ENCODE measurements at regions not wholly inside any gene's neighbourhood (a gene's known extent, or its start where the extent isn't known, plus 50 kb on each side); places are given as distances from the start of the nearest gene placed in this dataset.

GRCh38 chr3:72021531-72021930 lies 236.6 kb upstream of the PROK2 start:
- no peak for DNase-seq (ENCODE audit: low read depth in 1 of 2, low spot score in 1 of 2)

GRCh38 chr3:72018343-72018984 lies 233.5 kb upstream of the PROK2 start:
- no peak for DNase-seq (ENCODE audit: low read depth in 1 of 2, low spot score in 1 of 2)

DNA sequence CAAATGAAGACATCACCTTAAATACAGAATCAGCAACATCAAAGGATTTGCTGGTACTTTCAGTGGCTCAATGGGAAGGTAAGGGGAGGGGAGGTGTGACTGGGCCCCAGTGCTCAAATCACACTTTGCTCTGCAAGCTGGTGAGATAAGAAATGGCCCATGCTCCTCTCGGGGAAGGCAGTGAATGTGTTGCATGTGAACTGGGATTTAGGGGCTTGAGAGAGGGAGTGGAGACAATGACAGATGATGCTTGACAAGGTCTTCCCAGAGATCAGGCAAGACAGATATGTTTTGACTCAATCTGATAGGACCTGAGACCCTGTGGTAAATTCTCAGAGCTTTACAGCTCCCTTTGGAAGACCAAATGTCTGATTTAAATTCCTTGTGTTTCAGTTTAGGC lies 233.0 kb upstream of the PROK2 start:
- DNase-seq (ENCODE audit: low read depth in 1 of 2, low spot score in 1 of 2): no peak

DNA sequence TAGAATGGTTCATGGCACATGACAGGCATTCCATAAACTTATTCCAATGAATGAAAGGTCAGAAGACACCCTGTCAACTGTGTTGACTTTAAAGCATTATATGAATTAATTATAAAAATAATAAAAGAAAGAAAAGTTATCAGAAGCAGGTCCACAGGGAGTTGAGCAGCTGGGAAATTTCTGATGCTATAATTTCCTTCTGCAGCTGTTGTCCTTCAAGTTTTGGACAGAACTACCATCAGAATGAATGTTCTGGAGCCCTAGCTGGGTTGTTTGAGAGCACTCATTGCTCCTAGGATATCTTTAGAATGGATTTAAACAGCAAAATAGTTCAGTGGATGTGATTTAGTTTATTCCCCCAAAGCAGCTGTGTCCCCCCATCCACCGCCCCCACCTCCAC lies 232.4 kb upstream of the PROK2 start:
- no peak for DNase-seq (ENCODE audit: low read depth in 1 of 2, low spot score in 1 of 2)

GRCh38 chr3:72015463-72015862 lies 230.5 kb upstream of the PROK2 start:
- no peak for DNase-seq (ENCODE audit: low read depth in 1 of 2, low spot score in 1 of 2)

DNA sequence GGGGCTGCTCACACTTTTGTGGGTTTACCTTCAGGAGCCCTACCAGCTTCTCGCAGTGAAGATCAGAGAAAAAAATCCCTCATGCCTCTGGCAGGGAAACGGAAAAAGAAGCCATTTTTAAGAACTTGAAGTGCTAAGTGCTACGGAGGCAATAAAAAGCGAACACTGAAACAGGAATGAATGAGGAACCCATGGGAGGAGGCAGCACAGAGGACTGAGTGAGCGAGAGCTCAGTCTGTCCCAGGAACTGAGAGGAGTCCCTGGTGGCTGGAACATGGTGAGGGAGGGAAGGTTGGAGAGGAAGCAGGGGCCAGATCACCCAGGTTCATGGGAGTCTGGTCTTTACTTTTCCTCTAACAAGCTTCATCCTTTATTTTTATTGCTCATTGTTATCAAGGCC lies 228.1 kb upstream of the PROK2 start:
- no peak for DNase-seq (ENCODE audit: low read depth in 1 of 2, low spot score in 1 of 2)

GRCh38 chr3:72012363-72012762 lies 227.4 kb upstream of the PROK2 start:
- no peak for DNase-seq (ENCODE audit: low read depth in 1 of 2, low spot score in 1 of 2)

DNA sequence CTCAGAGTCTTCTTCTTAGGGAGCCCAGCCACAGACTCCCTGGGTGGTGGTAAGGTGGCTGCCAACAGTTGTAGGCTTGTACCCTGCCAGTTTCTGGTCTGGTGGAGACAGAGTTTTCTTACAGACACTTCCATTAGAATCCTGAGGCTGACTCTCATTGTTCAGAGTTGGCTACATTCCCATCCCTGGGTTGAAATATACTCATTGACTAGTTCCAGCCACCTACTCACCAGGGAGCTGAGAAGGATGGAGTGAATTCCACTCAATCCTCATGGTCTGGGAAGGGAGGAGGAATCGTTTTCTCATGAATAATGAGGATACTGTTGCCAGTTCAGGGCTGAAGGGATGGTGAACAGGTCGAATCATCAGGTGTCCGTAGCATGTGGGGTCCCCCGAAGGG lies 226.5 kb upstream of the PROK2 start:
- no peak for DNase-seq (ENCODE audit: low read depth in 1 of 2, low spot score in 1 of 2)

GRCh38 chr3:72009851-72010443 lies 225.0 kb upstream of the PROK2 start:
- no peak for DNase-seq (ENCODE audit: low read depth in 1 of 2, low spot score in 1 of 2)

DNA sequence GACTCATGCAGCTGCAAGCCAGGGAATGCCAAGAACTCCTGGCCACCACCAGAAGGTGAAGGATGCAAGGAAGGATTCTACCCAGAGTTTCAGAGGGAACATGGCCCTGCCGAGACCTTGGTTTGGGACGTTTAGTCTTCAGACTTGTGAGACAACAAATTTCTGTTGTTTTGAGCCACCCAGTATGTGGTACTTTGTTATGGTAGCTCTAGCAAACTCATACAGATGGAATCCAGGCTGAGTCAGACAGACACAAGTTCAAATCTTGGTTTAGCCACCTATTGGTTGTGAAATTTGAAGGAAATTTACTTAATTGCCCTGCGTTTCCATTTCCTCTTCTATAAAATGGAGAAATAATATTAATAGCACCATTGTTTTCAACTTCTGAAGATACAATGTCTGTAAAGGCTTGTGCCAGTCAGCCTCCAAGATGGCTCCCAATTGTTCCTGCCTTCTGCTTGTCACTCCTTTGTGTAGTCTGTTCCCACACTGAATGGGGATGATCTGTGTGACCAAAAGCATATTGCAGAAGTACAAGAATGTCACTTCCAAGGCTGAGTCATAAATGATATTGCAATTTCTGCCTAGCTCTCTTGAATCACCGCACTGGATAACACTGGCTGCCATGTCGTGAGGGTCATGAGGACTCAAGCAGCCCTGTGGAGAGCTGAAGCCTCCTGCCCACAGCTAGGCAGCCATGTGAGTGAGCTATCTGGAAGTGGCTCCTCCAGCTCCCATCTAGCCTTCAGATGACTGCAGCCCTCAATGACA lies 223.5 kb upstream of the PROK2 start:
- DNase-seq (ENCODE audit: low read depth in 1 of 2, low spot score in 1 of 2): no peak

- DNase-seq (ENCODE audit: low read depth in 1 of 2, low spot score in 1 of 2): no peak
Observed at GRCh38 chr3:72006631-72007556, 221.9 kb upstream of the PROK2 start.

GRCh38 chr3:72004749-72005292 lies 219.9 kb upstream of the PROK2 start:
- DNase-seq (ENCODE audit: low read depth in 1 of 2, low spot score in 1 of 2): no peak

DNA sequence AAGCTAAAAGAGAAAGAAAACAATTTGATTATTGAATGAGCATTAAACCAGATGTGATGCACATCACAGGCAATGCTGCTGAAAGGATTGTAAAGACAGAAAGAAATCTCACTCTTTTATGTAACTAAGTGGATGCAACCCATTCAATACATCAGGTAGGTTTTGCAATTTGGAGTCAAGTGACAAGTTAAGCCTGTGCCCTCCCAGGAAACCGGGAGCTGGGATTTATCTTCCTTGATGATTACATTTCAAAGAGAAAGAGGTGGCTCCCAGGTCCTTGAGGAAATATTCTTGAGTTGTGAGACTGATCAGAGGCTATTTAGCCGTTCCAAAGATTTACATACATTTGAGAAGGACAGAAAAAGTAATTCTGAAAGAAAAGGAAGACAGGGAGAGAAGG lies 219.0 kb upstream of the PROK2 start:
- no peak for DNase-seq (ENCODE audit: low read depth in 1 of 2, low spot score in 1 of 2)

- no peak for DNase-seq (ENCODE audit: low read depth in 1 of 2, low spot score in 1 of 2)
Observed at GRCh38 chr3:72001758-72002157, 216.8 kb upstream of the PROK2 start.

- no peak for DNase-seq (ENCODE audit: low read depth in 1 of 2, low spot score in 1 of 2)
Observed at GRCh38 chr3:71998995-71999673, 214.2 kb upstream of the PROK2 start.

GRCh38 chr3:71997066-71997653 lies 212.2 kb upstream of the PROK2 start:
- DNase-seq (ENCODE audit: low read depth in 1 of 2, low spot score in 1 of 2): no peak

DNA sequence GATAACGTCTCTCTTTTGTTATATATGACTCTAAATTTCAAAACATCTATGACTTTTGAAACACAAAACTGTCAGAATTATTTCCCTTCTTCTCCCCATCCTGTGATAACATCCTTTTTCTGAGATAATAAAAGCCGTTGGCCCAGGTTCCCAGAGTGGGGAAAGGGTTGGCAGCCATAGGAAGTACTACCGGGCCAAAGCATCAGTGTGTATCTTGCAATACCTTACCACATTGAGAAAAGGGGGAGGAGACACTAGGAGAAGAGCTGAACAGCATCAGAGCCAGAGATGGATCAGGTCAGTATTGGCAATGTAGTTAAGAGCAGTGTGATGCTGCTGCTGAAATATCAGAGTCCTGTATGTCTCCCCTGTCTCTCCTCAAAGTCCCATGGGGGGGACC lies 210.0 kb upstream of the PROK2 start:
- DNase-seq (ENCODE audit: low read depth in 1 of 2, low spot score in 1 of 2): no peak

GRCh38 chr3:71994203-71994602 lies 209.3 kb upstream of the PROK2 start:
- no peak for DNase-seq (ENCODE audit: low read depth in 1 of 2, low spot score in 1 of 2)

DNA sequence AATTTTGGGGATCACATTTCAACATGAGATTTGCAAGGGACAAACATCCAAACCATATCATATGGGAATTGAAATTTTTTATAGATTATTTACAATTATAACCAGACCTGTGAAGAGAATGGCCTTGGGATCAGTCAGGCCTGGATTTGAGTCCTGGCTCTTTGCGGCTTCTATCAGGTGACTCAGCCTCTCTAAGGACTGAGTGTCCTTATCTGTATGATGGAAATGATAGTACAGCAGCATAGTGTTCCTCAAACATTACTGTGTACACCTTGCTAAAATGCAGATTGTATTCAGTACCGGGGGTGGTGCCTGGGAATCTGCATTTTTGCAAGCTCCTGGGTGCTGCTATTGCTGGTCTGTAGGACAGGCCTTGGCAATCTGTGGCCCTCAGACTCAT lies 206.7 kb upstream of the PROK2 start:
- DNase-seq (ENCODE audit: low read depth in 1 of 2, low spot score in 1 of 2): no peak

DNA sequence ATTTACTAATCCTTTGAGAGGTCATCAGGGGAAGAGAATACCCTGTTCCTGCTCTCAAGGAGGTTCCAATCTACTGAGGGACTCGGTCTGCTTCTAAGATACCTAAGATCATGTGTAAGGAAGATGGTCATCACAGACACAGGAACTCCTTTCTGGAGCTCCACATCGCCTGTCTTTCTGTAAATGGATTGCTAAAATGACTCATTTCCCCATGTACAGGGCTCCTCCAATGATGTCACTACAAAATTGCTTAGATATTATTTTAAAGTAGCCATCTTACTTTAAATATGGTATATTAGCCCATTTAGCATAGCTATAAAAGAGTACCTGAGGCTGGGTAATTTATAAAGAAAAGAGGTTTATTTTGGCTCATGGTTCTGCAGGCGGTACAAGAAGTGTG lies 206.1 kb upstream of the PROK2 start:
- DNase-seq (ENCODE audit: low read depth in 1 of 2, low spot score in 1 of 2): no peak
